SK-N-SH (cell line): ENCODE measurements at regions not wholly inside any gene's neighbourhood (a gene's known extent, or its start where the extent isn't known, plus 50 kb on each side); places are given as distances from the start of the nearest gene placed in this dataset.

Experiments used
- GABPA ChIP-seq: IDR thresholded peaks from 2 replicates; pipeline ENCODE4 v1.4.0; 2012; ENCODE audit warnings: low read depth, mild to moderate bottlenecking
- MEF2A ChIP-seq: IDR thresholded peaks from 2 replicates; pipeline ENCODE4 v1.4.0; 2012; ENCODE audit warnings: low read depth, borderline replicate concordance
- NFIC ChIP-seq: IDR thresholded peaks from 2 replicates; pipeline ENCODE4 v1.4.0; 2012; ENCODE audit warnings: borderline replicate concordance
- POLR2AphosphoS5 ChIP-seq: IDR thresholded peaks from 2 replicates; pipeline ENCODE4 v1.6.1; 2012; ENCODE audit warnings: low read depth, low read length
- SMC3 ChIP-seq: IDR thresholded peaks from 2 replicates; pipeline ENCODE4 v1.6.1; 2012; ENCODE audit warnings: low read depth, low read length, improper control_type of control experiment
- TEAD4 ChIP-seq: IDR thresholded peaks from 2 replicates; pipeline ENCODE4 v1.4.0; 2012; ENCODE audit warnings: mild to moderate bottlenecking, borderline replicate concordance; ENCODE audit not compliant: insufficient read depth
- TF ChIP-seq, protein P1 (sequence below): fragments of 200-600 bp; sonication (generic); IDR thresholded peaks from 2 replicates; pipeline ENCODE4 v1.6.1; 2017; ENCODE audit warnings: antibody characterized with exemption, mild to moderate bottlenecking, moderate library complexity

DNA sequence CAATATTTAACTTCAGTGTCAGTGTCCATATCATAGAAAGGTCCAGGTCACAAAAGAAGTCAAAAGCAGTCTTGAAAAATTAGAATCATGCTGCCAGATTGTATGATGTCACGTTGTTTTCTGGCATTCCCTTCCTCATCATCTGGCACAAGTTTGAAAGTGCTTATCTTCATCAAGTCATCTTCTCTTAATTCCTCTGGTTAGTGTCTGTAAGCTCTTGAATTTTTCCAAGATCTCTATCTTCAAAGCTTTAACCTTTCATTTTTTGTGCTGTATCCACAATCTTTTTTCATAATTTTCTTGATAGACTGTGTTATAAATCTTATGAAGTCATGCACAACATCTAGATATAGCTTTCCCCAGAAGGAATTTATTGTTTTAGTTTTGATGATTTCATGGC, 682.7 kb upstream of the AADAT start:
- TF ChIP-seq, protein P1, sequence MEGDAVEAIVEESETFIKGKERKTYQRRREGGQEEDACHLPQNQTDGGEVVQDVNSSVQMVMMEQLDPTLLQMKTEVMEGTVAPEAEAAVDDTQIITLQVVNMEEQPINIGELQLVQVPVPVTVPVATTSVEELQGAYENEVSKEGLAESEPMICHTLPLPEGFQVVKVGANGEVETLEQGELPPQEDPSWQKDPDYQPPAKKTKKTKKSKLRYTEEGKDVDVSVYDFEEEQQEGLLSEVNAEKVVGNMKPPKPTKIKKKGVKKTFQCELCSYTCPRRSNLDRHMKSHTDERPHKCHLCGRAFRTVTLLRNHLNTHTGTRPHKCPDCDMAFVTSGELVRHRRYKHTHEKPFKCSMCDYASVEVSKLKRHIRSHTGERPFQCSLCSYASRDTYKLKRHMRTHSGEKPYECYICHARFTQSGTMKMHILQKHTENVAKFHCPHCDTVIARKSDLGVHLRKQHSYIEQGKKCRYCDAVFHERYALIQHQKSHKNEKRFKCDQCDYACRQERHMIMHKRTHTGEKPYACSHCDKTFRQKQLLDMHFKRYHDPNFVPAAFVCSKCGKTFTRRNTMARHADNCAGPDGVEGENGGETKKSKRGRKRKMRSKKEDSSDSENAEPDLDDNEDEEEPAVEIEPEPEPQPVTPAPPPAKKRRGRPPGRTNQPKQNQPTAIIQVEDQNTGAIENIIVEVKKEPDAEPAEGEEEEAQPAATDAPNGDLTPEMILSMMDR, result no peak
- no peak for TF ChIP-seq GABPA
- 0 out of 2 replicates have a peak, but pooled peaks have one; percentile 25 for TF ChIP-seq TEAD4
- TF ChIP-seq NFIC, result peak; percentile 52; the same call in 1 of the 2 replicates
- no peak for TF ChIP-seq MEF2A
- no peak for TF ChIP-seq SMC3
- no peak for TF ChIP-seq POLR2AphosphoS5
